KBM-7 (cell line): ENCODE measurements at regions not wholly inside any gene's neighbourhood (a gene's known extent, or its start where the extent isn't known, plus 50 kb on each side); places are given as distances from the start of the nearest gene placed in this dataset.

Experiments used
- DNase-seq: peaks from one replicate; pipeline ENCODE4 v3.0.0-alpha.2; 2015
- in situ Hi-C: fragments of 300-500 bp; cut with MboI; formaldehyde crosslinking; loops from 2 replicates; pipeline ENCODE4 v1.14.3; 2020; ENCODE audit warnings: low sequenced_read_pairs, low pct_unique_long_range_greater_than_20kb, mixed read lengths

- in situ Hi-C loops: no loop called here
- DNase-seq: no peak
These were observed 516.8 kb downstream of the CFAP47 start for GRCh38 chrX:36436361-36436760.

- DNase-seq: no peak
- in situ Hi-C loops: no loop called here
These were observed 523.5 kb downstream of the CFAP47 start for GRCh38 chrX:36443007-36443406.

GRCh38 chrX:36445566-36445965, 526.0 kb downstream of the CFAP47 start:
- in situ Hi-C loops: no loop called here
- no peak for DNase-seq

- in situ Hi-C loops: no loop called here
- DNase-seq: no peak
These were observed 542.6 kb downstream of the CFAP47 start for GRCh38 chrX:36462142-36462541.

GRCh38 chrX:36480441-36480990, 527.6 kb upstream of the FAM47C start:
- in situ Hi-C loops: no loop called here
- DNase-seq: no peak

- in situ Hi-C loops: no loop called here
These were observed 506.9 kb upstream of the FAM47C start for GRCh38 chrX:36501169-36501702.

GRCh38 chrX:36504625-36505024, 503.5 kb upstream of the FAM47C start:
- no peak for DNase-seq
- in situ Hi-C loops: no loop called here

More at GRCh38 chrX:36501169-36501702, 506.9 kb upstream of the FAM47C start:
- no peak for DNase-seq

- no peak for DNase-seq
- in situ Hi-C loops: no loop called here
These were observed 500.1 kb upstream of the FAM47C start for GRCh38 chrX:36508042-36508441.

GRCh38 chrX:36510736-36511135, 497.4 kb upstream of the FAM47C start:
- in situ Hi-C loops: no loop called here

GRCh38 chrX:36528661-36529060, 479.5 kb upstream of the FAM47C start:
- in situ Hi-C loops: no loop called here
- no peak for DNase-seq

More at GRCh38 chrX:36510736-36511135, 497.4 kb upstream of the FAM47C start:
- no peak for DNase-seq

- no peak for DNase-seq
- in situ Hi-C loops: no loop called here
These were observed 473.3 kb upstream of the FAM47C start for GRCh38 chrX:36534900-36535299.

GRCh38 chrX:36543499-36543898, 464.7 kb upstream of the FAM47C start:
- in situ Hi-C loops: no loop called here

GRCh38 chrX:36562986-36563385, 445.2 kb upstream of the FAM47C start:
- DNase-seq: no peak
- in situ Hi-C loops: no loop called here

More at GRCh38 chrX:36543499-36543898, 464.7 kb upstream of the FAM47C start:
- no peak for DNase-seq

GRCh38 chrX:36568946-36569345, 439.2 kb upstream of the FAM47C start:
- DNase-seq: no peak
- in situ Hi-C loops: no loop called here

- no peak for DNase-seq
- in situ Hi-C loops: no loop called here
These were observed 434.4 kb upstream of the FAM47C start for GRCh38 chrX:36573720-36574119.

- DNase-seq: no peak
- in situ Hi-C loops: no loop called here
These were observed 432.5 kb upstream of the FAM47C start for GRCh38 chrX:36575670-36576069.

GRCh38 chrX:36577006-36577405, 431.2 kb upstream of the FAM47C start:
- no peak for DNase-seq
- in situ Hi-C loops: no loop called here

- DNase-seq: no peak
- in situ Hi-C loops: no loop called here
These were observed 427.1 kb upstream of the FAM47C start for GRCh38 chrX:36581030-36581429.

- in situ Hi-C loops: no loop called here
- DNase-seq: no peak
These were observed 424.5 kb upstream of the FAM47C start for GRCh38 chrX:36583674-36584073.

GRCh38 chrX:36609616-36610585, 398.3 kb upstream of the FAM47C start:
- DNase-seq: no peak
- in situ Hi-C loops: no loop called here
